B cell (primary cell): ENCODE measurements at regions not wholly inside any gene's neighbourhood (a gene's known extent, or its start where the extent isn't known, plus 50 kb on each side); places are given as distances from the start of the nearest gene placed in this dataset.

Experiments used
- CTCF ChIP-seq: fragments of 200-600 bp; IDR thresholded peaks from one replicate; pipeline ENCODE4 v1.8.0; 2022; ENCODE audit warnings: antibody characterized with exemption, mild to moderate bottlenecking
- EZH2 ChIP-seq: IDR thresholded peaks from 2 replicates; pipeline ENCODE4 v1.6.1; 2012; ENCODE audit warnings: borderline replicate concordance, low read depth, mild to moderate bottlenecking, moderate library complexity, low read length; ENCODE audit not compliant: insufficient read depth, poor library complexity, severe bottlenecking

GRCh38 chr2:225254363-225254762, 145.1 kb upstream of the NYAP2 start:
- TF ChIP-seq EZH2 (no peak), CTCF (no peak)
